ENCODE measurements at regions not wholly inside any gene's neighbourhood (a gene's known extent, or its start where the extent isn't known, plus 50 kb on each side); places are given as distances from the start of the nearest gene placed in this dataset.

GRCh38 chr11:97965849-97966646 lies 1054.7 kb upstream of the CNTN5 start:
- ATAC-seq, result no peak
- DNase-seq (ENCODE audit: low spot score), result no peak
- H3K27me3 Mint-ChIP-seq, result no peaks in the 10 kb centered on the region
- H3K9me3 Mint-ChIP-seq, result peaks cover 22% of the 10 kb centered on the region
- no peak overlapping the region for H3K4me3 Mint-ChIP-seq
- no peaks in the 10 kb centered on the region for H3K4me1 Mint-ChIP-seq (ENCODE audit: low read depth in 2 of 2)
- peaks cover 11% of the 10 kb centered on the region for H3K36me3 Mint-ChIP-seq
- no peak overlapping the region for H3K27ac Mint-ChIP-seq

DNA sequence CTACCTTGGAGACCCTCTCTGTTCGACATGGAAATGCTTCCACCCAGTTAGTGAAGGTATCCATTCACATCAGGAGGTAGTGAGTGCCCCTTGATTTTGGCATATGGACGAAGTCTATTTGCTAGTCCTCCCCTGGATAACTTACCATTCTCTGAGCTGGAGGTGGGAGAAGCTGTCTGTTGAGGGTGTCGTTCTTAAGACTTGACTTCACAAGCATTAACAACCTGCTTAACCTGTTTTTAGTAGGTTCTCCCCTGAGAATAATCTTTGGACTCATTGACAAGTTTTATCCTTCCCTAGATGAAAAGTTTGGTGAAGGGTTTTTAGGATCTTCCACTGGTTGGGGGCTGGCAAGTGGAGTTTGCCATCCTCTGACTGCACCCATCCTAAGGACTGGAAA lies 1053.8 kb upstream of the CNTN5 start:
- Mint-ChIP-seq H3K36me3 (peaks cover 11% of the 10 kb centered on the region), H3K4me1 (ENCODE audit: low read depth in 2 of 2) (no peaks in the 10 kb centered on the region), H3K27ac (no peak overlapping the region), H3K4me3 (no peak overlapping the region), H3K9me3 (peaks cover 20% of the 10 kb centered on the region), H3K27me3 (no peaks in the 10 kb centered on the region)
- DNase-seq (ENCODE audit: low spot score), result no peak
- ATAC-seq, result no peak

GRCh38 chr11:97968071-97968470 lies 1052.7 kb upstream of the CNTN5 start:
- ATAC-seq (no peak), DNase-seq (ENCODE audit: low spot score) (no peak)
- H3K27me3 Mint-ChIP-seq, result no peaks in the 10 kb centered on the region
- no peak overlapping the region for H3K4me3 Mint-ChIP-seq
- peaks cover 12% of the 10 kb centered on the region for H3K9me3 Mint-ChIP-seq
- no peaks in the 10 kb centered on the region for H3K4me1 Mint-ChIP-seq (ENCODE audit: low read depth in 2 of 2)
- peaks cover 5% of the 10 kb centered on the region for H3K36me3 Mint-ChIP-seq
- no peak overlapping the region for H3K27ac Mint-ChIP-seq

- Mint-ChIP-seq H3K27ac (no peak overlapping the region), H3K9me3 (peaks cover 18% of the 10 kb centered on the region), H3K27me3 (no peaks in the 10 kb centered on the region), H3K4me1 (ENCODE audit: low read depth in 2 of 2) (no peaks in the 10 kb centered on the region), H3K36me3 (no peaks in the 10 kb centered on the region), H3K4me3 (no peak overlapping the region)
- DNase-seq (ENCODE audit: low spot score), result no peak
- ATAC-seq, result no peak
Measured at GRCh38 chr11:97972731-97973130, 1048.0 kb upstream of the CNTN5 start.

GRCh38 chr11:97973352-97973857 lies 1047.3 kb upstream of the CNTN5 start:
- Mint-ChIP-seq H3K36me3 (no peaks in the 10 kb centered on the region), H3K4me3 (no peak overlapping the region), H3K4me1 (ENCODE audit: low read depth in 2 of 2) (no peaks in the 10 kb centered on the region), H3K9me3 (peaks cover 18% of the 10 kb centered on the region), H3K27ac (no peak overlapping the region), H3K27me3 (no peaks in the 10 kb centered on the region)
- ATAC-seq (no peak), DNase-seq (ENCODE audit: low spot score) (no peak)

DNA sequence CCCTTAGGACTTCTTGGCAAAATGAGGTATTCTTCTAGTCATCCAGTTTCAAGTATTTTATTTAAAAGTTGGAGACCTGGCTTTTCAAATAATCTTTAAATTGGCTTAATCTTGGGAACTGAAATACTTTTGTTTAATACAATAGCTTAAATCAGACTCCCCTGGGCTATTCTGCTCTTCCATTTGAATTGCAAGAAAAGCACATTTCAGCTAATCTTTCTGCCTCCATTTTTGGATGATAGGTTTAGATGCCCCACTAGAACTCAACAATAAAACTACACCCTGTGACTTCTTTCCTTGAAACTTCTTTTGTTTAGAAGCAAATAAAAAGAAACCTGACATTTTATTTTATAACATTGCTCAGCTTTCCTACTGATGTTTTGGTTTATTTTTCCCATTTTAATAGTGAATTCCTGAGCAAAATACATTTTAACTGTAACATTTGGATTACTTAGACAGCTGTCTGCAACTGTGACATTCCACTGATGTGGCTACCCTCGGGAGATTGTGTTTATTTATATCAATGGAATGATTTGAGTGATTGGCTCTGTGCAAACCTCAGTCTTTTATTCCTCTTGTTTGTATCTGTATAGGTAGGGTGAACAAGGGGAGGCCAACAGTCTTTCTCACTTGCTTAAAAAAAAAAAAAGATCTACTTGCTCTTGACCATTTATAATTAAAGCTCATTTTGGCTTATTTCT lies 1045.8 kb upstream of the CNTN5 start:
- Mint-ChIP-seq H3K4me3 (no peak overlapping the region), H3K27me3 (no peaks in the 10 kb centered on the region), H3K4me1 (ENCODE audit: low read depth in 2 of 2) (no peaks in the 10 kb centered on the region), H3K27ac (no peak overlapping the region), H3K9me3 (peaks cover 19% of the 10 kb centered on the region), H3K36me3 (no peaks in the 10 kb centered on the region)
- ATAC-seq, result no peak
- no peak for DNase-seq (ENCODE audit: low spot score)

DNA sequence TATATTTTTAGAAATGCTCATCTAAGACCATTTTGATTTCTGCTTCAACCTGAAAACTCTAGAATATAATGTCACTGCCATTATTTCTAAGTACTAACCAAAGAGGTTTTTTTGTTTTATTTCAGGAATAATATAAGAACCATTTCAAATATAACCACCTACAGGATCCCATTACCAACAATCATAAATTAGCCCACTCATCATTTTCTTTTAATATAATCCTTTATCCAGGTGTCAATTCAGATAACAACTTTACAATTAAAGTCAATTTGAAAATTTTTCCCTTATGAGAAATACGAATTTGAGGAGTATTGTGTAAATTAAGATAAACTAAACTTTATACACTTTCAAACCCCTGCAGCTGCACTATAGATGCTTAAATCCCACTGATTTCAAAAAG lies 1043.0 kb upstream of the CNTN5 start:
- Mint-ChIP-seq H3K4me1 (ENCODE audit: low read depth in 2 of 2) (no peaks in the 10 kb centered on the region), H3K9me3 (peaks cover 23% of the 10 kb centered on the region), H3K27me3 (no peaks in the 10 kb centered on the region), H3K27ac (no peak overlapping the region), H3K4me3 (no peak overlapping the region), H3K36me3 (peaks cover 4% of the 10 kb centered on the region)
- ATAC-seq, result no peak
- no peak for DNase-seq (ENCODE audit: low spot score)

DNA sequence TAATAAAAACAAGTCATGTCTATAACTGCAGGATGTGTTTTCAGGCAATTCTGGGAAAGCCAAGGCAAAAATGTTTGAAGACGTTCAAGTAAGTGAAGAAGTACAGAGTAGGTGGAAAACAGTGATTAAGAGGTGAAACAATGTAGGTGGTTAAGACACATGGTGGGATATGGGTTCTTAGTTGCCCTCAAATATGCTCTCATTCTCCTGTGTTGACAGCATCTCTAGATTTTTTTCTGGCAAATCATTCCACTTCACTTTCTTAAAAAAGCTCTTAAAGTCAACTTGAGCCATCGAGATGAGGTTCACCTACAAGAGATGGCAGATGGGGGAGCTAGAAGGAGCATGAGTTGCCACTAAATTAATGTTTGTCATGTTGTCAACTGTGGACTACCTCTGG lies 1041.0 kb upstream of the CNTN5 start:
- Mint-ChIP-seq H3K4me3 (no peak overlapping the region), H3K27ac (no peak overlapping the region), H3K27me3 (no peaks in the 10 kb centered on the region), H3K4me1 (ENCODE audit: low read depth in 2 of 2) (no peaks in the 10 kb centered on the region), H3K9me3 (peaks cover 19% of the 10 kb centered on the region), H3K36me3 (peaks cover 4% of the 10 kb centered on the region)
- DNase-seq (ENCODE audit: low spot score), result no peak
- no peak for ATAC-seq

- no peaks in the 10 kb centered on the region for H3K4me1 Mint-ChIP-seq (ENCODE audit: low read depth in 2 of 2)
- peaks cover 4% of the 10 kb centered on the region for H3K36me3 Mint-ChIP-seq
- no peak overlapping the region for H3K27ac Mint-ChIP-seq
- ATAC-seq (no peak), DNase-seq (ENCODE audit: low spot score) (no peak)
- peaks cover 15% of the 10 kb centered on the region for H3K9me3 Mint-ChIP-seq
- H3K4me3 Mint-ChIP-seq, result no peak overlapping the region
- no peaks in the 10 kb centered on the region for H3K27me3 Mint-ChIP-seq
Measured at GRCh38 chr11:97982512-97982911, 1038.2 kb upstream of the CNTN5 start.

DNA sequence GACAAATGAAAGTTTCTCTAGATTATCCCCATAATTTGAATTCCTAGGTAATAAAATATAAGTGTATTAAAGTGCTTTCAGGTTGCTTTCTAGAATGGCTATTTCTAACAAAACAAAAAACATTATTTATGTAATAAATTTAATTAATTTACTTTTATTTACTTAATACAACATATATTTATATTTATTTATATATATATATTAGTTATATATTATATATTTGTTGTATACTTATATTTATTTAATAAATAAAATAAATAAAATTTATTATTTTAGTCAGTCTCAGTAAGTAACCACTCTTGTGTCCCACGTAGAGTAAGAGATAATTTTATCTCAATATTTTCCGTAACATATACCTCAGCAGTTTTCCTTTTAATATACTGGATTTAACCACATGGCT lies 1031.6 kb upstream of the CNTN5 start:
- peaks cover 10% of the 10 kb centered on the region for H3K36me3 Mint-ChIP-seq
- H3K9me3 Mint-ChIP-seq, result peaks cover 7% of the 10 kb centered on the region
- no peaks in the 10 kb centered on the region for H3K4me1 Mint-ChIP-seq (ENCODE audit: low read depth in 2 of 2)
- ATAC-seq, result no peak
- no peak for DNase-seq (ENCODE audit: low spot score)
- no peak overlapping the region for H3K27ac Mint-ChIP-seq
- H3K27me3 Mint-ChIP-seq, result no peaks in the 10 kb centered on the region
- no peak overlapping the region for H3K4me3 Mint-ChIP-seq

DNA sequence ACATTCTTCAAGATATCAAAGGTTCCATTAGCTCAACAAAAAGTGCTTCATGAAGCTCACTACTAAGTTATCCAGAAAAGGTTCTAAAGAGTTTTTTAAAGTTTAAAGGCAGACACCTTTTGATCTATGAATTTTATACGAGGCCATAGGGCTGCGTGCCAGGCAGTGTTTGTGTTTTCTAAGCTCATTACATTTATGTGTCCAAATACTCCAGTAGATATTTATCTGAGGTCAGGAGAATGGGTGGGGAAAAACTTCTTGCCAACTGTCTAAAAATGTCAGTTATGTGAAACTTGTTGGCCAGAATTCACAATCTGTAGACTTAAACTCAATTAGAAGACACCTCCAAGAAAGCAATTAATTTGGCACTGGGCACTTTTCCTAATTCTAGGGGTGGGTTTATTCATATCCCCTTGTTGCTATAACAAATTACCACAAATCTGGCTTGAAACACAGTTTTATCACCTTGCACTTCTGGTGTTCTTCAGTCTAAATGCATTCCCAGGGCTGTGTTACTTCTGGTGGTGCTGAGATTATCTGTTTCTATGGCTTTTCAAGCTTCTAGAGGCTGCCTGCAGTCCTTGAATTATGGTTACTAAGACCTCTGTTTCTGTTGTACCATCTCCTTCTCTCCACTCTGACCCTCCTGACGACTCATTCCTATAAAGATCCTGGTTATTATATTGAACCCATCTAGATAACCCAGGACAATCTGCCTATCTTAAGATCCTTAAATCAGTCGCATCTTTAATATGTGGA lies 1030.4 kb upstream of the CNTN5 start:
- Mint-ChIP-seq H3K36me3 (peaks cover 10% of the 10 kb centered on the region), H3K4me3 (no peak overlapping the region), H3K4me1 (ENCODE audit: low read depth in 2 of 2) (no peaks in the 10 kb centered on the region), H3K9me3 (peaks cover 10% of the 10 kb centered on the region), H3K27me3 (no peaks in the 10 kb centered on the region), H3K27ac (no peak overlapping the region)
- ATAC-seq (no peak), DNase-seq (ENCODE audit: low spot score) (no peak)

- H3K4me3 Mint-ChIP-seq, result no peak overlapping the region
- no peak for ATAC-seq
- peaks cover 10% of the 10 kb centered on the region for H3K9me3 Mint-ChIP-seq
- peaks cover 10% of the 10 kb centered on the region for H3K36me3 Mint-ChIP-seq
- H3K27ac Mint-ChIP-seq, result no peak overlapping the region
- no peaks in the 10 kb centered on the region for H3K27me3 Mint-ChIP-seq
- DNase-seq (ENCODE audit: low spot score), result no peak
- no peaks in the 10 kb centered on the region for H3K4me1 Mint-ChIP-seq (ENCODE audit: low read depth in 2 of 2)
Measured at GRCh38 chr11:97993562-97993961, 1027.2 kb upstream of the CNTN5 start.

GRCh38 chr11:97995874-97996273 lies 1024.9 kb upstream of the CNTN5 start:
- no peaks in the 10 kb centered on the region for H3K4me1 Mint-ChIP-seq (ENCODE audit: low read depth in 2 of 2)
- H3K27me3 Mint-ChIP-seq, result no peaks in the 10 kb centered on the region
- ATAC-seq (no peak), DNase-seq (ENCODE audit: low spot score) (no peak)
- H3K4me3 Mint-ChIP-seq, result no peak overlapping the region
- H3K9me3 Mint-ChIP-seq, result peaks cover 7% of the 10 kb centered on the region
- H3K27ac Mint-ChIP-seq, result no peak overlapping the region
- peaks cover 10% of the 10 kb centered on the region for H3K36me3 Mint-ChIP-seq

DNA sequence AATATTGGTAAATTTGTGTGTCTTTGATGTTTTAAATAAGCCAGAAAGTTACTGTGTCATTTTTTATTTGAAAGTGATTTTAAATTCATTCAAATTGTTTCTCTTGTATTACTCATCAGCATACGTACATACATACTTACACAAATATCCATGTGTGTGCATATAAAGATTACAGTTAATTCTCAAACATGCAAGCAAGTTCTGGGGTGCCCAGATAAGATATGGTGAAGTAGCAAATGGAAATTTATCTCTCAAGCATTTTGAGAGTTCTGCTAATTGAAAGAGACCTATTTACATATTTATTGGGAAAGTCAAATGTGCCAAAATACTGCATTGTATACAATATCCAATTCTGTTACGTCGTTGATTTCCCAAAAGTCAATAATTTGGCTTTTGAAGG lies 1024.0 kb upstream of the CNTN5 start:
- no peaks in the 10 kb centered on the region for H3K27me3 Mint-ChIP-seq
- no peak overlapping the region for H3K4me3 Mint-ChIP-seq
- no peaks in the 10 kb centered on the region for H3K4me1 Mint-ChIP-seq (ENCODE audit: low read depth in 2 of 2)
- ATAC-seq (no peak), DNase-seq (ENCODE audit: low spot score) (no peak)
- peaks cover 5% of the 10 kb centered on the region for H3K36me3 Mint-ChIP-seq
- H3K9me3 Mint-ChIP-seq, result peaks cover 7% of the 10 kb centered on the region
- H3K27ac Mint-ChIP-seq, result no peak overlapping the region
